ENCODE measurements at regions not wholly inside any gene's neighbourhood (a gene's known extent, or its start where the extent isn't known, plus 50 kb on each side); places are given as distances from the start of the nearest gene placed in this dataset.

DNA sequence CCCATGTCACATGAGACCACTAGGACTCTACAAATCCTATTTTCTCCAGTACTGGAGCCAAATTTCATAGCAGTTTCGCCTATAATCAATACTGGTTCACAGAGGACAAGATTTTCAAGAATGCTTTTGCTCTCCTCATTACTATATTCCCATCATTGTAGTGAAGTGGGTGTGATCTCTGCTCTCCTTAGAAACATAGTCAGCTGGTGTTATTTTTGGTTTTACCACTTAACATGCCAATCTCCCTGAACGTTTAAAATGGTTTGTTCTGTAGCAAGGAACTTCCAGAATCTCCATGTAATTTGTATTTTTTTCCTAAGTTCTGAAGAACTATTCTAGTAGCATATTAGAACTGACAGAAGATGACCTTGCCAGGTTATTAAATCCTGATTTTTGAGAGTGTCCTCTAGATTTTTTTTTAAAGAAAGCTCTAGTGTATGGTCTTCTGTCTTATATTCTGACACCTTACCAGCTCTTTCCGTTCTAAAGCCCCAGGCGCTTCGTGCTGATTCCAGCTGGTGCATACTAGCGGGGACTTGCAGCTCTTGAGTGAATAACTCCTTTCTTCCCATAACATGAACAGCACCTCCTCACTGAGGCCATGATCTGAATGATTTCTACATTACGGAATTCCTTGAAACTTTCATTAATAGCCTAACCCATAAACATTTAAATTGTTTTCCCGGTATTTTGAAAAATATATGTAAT is 1372.9 kb downstream of the TECRL start (continued):
- TF ChIP-seq, protein P1, sequence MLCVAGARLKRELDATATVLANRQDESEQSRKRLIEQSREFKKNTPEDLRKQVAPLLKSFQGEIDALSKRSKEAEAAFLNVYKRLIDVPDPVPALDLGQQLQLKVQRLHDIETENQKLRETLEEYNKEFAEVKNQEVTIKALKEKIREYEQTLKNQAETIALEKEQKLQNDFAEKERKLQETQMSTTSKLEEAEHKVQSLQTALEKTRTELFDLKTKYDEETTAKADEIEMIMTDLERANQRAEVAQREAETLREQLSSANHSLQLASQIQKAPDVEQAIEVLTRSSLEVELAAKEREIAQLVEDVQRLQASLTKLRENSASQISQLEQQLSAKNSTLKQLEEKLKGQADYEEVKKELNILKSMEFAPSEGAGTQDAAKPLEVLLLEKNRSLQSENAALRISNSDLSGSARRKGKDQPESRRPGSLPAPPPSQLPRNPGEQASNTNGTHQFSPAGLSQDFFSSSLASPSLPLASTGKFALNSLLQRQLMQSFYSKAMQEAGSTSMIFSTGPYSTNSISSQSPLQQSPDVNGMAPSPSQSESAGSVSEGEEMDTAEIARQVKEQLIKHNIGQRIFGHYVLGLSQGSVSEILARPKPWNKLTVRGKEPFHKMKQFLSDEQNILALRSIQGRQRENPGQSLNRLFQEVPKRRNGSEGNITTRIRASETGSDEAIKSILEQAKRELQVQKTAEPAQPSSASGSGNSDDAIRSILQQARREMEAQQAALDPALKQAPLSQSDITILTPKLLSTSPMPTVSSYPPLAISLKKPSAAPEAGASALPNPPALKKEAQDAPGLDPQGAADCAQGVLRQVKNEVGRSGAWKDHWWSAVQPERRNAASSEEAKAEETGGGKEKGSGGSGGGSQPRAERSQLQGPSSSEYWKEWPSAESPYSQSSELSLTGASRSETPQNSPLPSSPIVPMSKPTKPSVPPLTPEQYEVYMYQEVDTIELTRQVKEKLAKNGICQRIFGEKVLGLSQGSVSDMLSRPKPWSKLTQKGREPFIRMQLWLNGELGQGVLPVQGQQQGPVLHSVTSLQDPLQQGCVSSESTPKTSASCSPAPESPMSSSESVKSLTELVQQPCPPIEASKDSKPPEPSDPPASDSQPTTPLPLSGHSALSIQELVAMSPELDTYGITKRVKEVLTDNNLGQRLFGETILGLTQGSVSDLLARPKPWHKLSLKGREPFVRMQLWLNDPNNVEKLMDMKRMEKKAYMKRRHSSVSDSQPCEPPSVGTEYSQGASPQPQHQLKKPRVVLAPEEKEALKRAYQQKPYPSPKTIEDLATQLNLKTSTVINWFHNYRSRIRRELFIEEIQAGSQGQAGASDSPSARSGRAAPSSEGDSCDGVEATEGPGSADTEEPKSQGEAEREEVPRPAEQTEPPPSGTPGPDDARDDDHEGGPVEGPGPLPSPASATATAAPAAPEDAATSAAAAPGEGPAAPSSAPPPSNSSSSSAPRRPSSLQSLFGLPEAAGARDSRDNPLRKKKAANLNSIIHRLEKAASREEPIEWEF (IDR thresholded peaks at IDR 0.05; ENCODE audit: insufficient replicate concordance, low read depth, low read length): no peak
- TF ChIP-seq, protein P2, sequence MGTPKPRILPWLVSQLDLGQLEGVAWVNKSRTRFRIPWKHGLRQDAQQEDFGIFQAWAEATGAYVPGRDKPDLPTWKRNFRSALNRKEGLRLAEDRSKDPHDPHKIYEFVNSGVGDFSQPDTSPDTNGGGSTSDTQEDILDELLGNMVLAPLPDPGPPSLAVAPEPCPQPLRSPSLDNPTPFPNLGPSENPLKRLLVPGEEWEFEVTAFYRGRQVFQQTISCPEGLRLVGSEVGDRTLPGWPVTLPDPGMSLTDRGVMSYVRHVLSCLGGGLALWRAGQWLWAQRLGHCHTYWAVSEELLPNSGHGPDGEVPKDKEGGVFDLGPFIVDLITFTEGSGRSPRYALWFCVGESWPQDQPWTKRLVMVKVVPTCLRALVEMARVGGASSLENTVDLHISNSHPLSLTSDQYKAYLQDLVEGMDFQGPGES (IDR thresholded peaks at IDR 0.05): no peak
- TF ChIP-seq TBL1XR1 (IDR thresholded peaks at IDR 0.05; ENCODE audit: low read depth, low read length): no peak
- TF ChIP-seq RBBP5 (conservative IDR thresholded peaks at IDR 0.05): no peak

DNA sequence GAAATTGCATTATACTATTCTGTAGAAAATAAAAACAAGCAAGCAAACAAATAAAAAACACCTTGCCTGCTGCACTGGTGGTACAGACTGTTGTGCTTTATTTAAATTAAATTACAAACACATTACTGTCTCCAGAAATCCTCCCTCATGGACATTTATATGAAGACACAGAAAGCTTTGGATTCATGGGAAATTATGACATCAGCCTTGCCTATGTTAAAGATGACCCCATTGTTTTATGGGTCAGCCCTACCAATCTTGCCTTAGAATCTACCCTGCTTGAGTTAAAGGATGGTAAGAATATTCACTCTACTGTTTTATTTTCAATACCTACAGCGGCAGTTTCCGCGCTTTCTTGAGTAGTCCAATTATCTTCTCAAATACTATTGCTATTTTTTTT is 1379.9 kb downstream of the TECRL start:
- intact Hi-C loops (cut with micrococcal nuclease; ENCODE audit: unreplicated experiment): no loop called here
- no peak overlapping the region for H3K27ac ChIP-seq (ENCODE audit: control insufficient read depth, insufficient read depth)
- no peaks in the 10 kb centered on the region for H3K79me2 ChIP-seq (ENCODE audit: control insufficient read depth, insufficient read depth, low read length)
- no peak for DNase-seq (ENCODE audit: low read depth, low spot score)
- no peaks in the 10 kb centered on the region for H3K27me3 ChIP-seq (replicated peaks in 1 of 2; ENCODE audit: control insufficient read depth in 2 of 2, insufficient read depth in 2 of 2, low read length in 1 of 2)
- SMC1A ChIA-PET (ENCODE audit: uncharacterized antibody, unreplicated experiment): interaction anchor here (0.6 kb wide), 1 partner anchor 21 kb away, joined by 3 read pairs; no protein-coding TSS in a partner anchor
- H3K4me2 ChIP-seq (ENCODE audit: control insufficient read depth, insufficient read depth): no peak overlapping the region
- no TSS peak for BruUV-seq (replicated peaks)
- FAIRE-seq: no peak
- CTCF ChIA-PET: no interaction called here
- no peaks in the 10 kb centered on the region for H3K36me3 ChIP-seq (ENCODE audit: control insufficient read depth in 2 of 2, insufficient read depth in 2 of 2, low read length in 1 of 2)
- H3K9me3 ChIP-seq (replicated peaks; ENCODE audit: control insufficient read depth, insufficient read depth, low read length): no peaks in the 10 kb centered on the region
- RAD21 ChIA-PET (ENCODE audit: unreplicated experiment): no interaction called here
- 100% methylated on average over 3 of the region's 3 CpGs for WGBS (ENCODE audit: insufficient coverage, insufficient replicate concordance, low lambda C conversion rate, missing lambda C conversion rate)
- H3K4me1 ChIP-seq (ENCODE audit: control insufficient read depth, insufficient read depth, low read length): no peaks in the 10 kb centered on the region
- H3K4me3 ChIP-seq: no peak overlapping the region
- in situ Hi-C loops (cut with MboI): no loop called here
- POLR2A ChIA-PET: no interaction called here
- H3K9ac ChIP-seq (ENCODE audit: control insufficient read depth, insufficient read depth, low read length): no peak overlapping the region
- H4K20me1 ChIP-seq (ENCODE audit: control insufficient read depth, insufficient read depth): no peaks in the 10 kb centered on the region
- no peak for ATAC-seq
- no peak overlapping the region for H2AFZ ChIP-seq (ENCODE audit: control insufficient read depth, low read depth, low read length)
- TF ChIP-seq CHD4 (IDR thresholded peaks at IDR 0.05) (no peak), SRF (IDR thresholded peaks at IDR 0.05; ENCODE audit: low read depth in 2 of 2, low read length in 2 of 2) (no peak), SIN3A (IDR thresholded peaks at IDR 0.05; ENCODE audit: low read depth, low read length) (no peak)
- TF ChIP-seq, protein P3, sequence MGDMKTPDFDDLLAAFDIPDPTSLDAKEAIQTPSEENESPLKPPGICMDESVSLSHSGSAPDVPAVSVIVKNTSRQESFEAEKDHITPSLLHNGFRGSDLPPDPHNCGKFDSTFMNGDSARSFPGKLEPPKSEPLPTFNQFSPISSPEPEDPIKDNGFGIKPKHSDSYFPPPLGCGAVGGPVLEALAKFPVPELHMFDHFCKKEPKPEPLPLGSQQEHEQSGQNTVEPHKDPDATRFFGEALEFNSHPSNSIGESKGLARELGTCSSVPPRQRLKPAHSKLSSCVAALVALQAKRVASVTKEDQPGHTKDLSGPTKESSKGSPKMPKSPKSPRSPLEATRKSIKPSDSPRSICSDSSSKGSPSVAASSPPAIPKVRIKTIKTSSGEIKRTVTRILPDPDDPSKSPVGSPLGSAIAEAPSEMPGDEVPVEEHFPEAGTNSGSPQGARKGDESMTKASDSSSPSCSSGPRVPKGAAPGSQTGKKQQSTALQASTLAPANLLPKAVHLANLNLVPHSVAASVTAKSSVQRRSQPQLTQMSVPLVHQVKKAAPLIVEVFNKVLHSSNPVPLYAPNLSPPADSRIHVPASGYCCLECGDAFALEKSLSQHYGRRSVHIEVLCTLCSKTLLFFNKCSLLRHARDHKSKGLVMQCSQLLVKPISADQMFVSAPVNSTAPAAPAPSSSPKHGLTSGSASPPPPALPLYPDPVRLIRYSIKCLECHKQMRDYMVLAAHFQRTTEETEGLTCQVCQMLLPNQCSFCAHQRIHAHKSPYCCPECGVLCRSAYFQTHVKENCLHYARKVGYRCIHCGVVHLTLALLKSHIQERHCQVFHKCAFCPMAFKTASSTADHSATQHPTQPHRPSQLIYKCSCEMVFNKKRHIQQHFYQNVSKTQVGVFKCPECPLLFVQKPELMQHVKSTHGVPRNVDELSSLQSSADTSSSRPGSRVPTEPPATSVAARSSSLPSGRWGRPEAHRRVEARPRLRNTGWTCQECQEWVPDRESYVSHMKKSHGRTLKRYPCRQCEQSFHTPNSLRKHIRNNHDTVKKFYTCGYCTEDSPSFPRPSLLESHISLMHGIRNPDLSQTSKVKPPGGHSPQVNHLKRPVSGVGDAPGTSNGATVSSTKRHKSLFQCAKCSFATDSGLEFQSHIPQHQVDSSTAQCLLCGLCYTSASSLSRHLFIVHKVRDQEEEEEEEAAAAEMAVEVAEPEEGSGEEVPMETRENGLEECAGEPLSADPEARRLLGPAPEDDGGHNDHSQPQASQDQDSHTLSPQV (IDR thresholded peaks at IDR 0.05): no peak

All from GM12878 (cell line).